ENCODE measurements at regions not wholly inside any gene's neighbourhood (a gene's known extent, or its start where the extent isn't known, plus 50 kb on each side); places are given as distances from the start of the nearest gene placed in this dataset.

DNA sequence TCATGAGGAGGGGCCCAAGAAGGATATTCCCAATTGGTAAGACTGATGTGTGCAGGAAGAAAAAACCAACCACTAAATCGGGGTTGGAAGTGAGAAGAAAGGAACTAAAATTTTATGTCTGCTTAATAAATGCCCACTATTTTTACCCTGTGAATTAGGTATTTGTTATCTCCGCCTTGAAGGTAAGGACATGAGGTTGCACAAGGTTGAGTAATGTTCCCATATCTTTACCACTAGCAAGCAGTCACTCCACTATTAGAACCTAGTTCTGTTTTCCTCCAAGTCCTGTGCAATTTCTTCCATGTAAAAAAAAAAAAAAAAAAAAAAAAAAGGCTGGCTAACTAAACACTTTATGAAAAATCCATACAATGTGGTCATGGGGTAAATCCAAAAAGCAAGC is 318.5 kb upstream of the SLCO3A1 start:
- Histone ChIP-seq H3K27ac (no peak overlapping the region), H3K4me1 (peaks cover 5 to 34% (median 8%) of the 10 kb centered on the region in 3 donors), H3K9me3 (no peaks in the 10 kb centered on the region), H3K36me3 (no peaks in the 10 kb centered on the region), H3K4me3 (no peak overlapping the region), H3K27me3 (no peaks in the 10 kb centered on the region)
- WGBS, 2 donors = 85 to 89% methylated on average over 2 of the region's 2 CpGs
- DNase-seq = no peak
- intact Hi-C loops (cut with DNase I) = no loop called here
- TF ChIP-seq POLR2A (IDR thresholded peaks at IDR 0.05) = no peak
- TF ChIP-seq, protein P1, sequence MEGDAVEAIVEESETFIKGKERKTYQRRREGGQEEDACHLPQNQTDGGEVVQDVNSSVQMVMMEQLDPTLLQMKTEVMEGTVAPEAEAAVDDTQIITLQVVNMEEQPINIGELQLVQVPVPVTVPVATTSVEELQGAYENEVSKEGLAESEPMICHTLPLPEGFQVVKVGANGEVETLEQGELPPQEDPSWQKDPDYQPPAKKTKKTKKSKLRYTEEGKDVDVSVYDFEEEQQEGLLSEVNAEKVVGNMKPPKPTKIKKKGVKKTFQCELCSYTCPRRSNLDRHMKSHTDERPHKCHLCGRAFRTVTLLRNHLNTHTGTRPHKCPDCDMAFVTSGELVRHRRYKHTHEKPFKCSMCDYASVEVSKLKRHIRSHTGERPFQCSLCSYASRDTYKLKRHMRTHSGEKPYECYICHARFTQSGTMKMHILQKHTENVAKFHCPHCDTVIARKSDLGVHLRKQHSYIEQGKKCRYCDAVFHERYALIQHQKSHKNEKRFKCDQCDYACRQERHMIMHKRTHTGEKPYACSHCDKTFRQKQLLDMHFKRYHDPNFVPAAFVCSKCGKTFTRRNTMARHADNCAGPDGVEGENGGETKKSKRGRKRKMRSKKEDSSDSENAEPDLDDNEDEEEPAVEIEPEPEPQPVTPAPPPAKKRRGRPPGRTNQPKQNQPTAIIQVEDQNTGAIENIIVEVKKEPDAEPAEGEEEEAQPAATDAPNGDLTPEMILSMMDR (IDR thresholded peaks at IDR 0.05) = no peak

DNA sequence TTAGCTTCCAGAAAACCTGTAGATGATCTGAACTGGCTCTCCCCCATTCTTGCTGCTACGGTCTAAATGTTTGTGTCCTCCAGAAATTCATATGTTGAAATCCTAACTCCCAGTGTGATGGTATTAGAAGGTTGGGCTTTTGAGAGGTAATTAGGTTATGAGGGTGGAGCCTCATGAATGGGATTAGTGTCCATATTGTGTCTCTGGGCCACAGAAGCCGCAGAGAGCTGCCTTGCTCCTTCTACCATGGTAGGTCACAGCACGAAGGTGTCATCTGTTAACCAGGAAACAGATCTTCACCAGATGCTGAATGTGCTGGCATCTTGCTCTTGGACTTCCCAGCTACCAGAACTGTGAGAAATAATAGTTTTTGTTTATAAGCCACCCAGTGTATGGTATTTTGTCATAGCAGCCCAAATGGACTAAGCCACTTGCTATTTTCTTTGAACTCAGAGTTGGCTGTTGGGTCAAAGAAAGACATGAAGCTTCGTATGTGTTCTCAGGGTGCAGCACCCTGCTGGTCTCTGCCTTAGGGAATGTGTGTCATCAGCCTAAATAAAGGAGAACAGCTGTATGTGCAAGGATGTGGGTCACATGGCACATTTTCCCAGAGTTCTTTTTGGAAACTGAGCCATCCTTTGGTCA is 317.5 kb upstream of the SLCO3A1 start:
- Histone ChIP-seq H3K9me3 (no peaks in the 10 kb centered on the region), H3K36me3 (no peaks in the 10 kb centered on the region), H3K4me1 (peaks cover 5 to 27% (median 8%) of the 10 kb centered on the region in 3 donors), H3K27ac (no peak overlapping the region), H3K4me3 (no peak overlapping the region), H3K27me3 (no peaks in the 10 kb centered on the region)
- TF ChIP-seq POLR2A (IDR thresholded peaks at IDR 0.05) = no peak
- TF ChIP-seq, protein P1 (IDR thresholded peaks at IDR 0.05) = no peak
- intact Hi-C loops (cut with DNase I) = no loop called here
- no peak for DNase-seq
- WGBS, 2 donors = 67 to 79% methylated on average over 4 of the region's 4 CpGs

DNA sequence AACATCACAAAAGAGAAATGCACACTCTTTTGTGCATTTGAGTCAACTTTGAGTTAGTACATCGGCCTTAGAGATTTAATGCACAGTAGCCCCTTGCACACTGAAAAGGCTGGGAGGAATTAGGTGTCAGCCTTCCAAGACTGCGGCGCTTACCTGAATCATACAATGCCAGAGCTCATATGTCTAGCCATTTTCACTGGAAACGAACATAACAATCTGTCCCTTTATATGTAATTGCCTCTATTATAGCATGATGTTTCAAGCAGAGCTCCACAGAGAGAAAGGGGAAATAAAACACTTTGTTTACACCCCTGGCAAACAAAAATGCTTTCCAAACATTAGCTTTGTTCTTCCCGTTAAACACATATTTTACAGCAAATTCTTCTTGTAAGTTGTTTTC is 315.7 kb upstream of the SLCO3A1 start:
- TF ChIP-seq, protein P1 (IDR thresholded peaks at IDR 0.05) = no peak
- TF ChIP-seq POLR2A (IDR thresholded peaks at IDR 0.05) = no peak
- 49 to 76% methylated on average over 5 of the region's 5 CpGs for WGBS, 2 donors
- DNase-seq = no peak
- H3K9me3 ChIP-seq = no peaks in the 10 kb centered on the region
- peaks cover 5 to 22% (median 8%) of the 10 kb centered on the region in 3 donors for H3K4me1 ChIP-seq
- no peak overlapping the region for H3K27ac ChIP-seq
- no peaks in the 10 kb centered on the region for H3K36me3 ChIP-seq
- H3K27me3 ChIP-seq = no peaks in the 10 kb centered on the region
- H3K4me3 ChIP-seq = no peak overlapping the region
- intact Hi-C loops (cut with DNase I) = no loop called here

DNA sequence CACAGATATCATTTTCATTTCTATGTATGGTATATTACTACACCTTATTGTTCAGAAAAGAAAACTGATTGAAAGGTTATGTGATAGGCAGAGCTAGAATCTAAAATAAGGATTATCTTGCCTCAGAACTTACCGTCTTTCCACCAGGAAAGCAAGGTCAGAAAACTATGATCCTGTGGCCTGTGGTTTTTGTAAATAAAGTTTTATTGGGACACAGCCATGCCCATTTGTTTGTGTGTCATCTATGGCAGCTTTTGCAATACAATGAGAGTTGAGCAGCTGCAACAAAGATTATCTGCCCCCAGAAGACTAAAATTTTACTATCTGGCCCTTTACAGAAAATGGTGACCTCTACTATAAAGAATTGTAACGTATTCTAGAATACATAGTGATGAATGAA is 314.7 kb upstream of the SLCO3A1 start:
- Histone ChIP-seq H3K4me1 (peaks cover 5 to 22% (median 8%) of the 10 kb centered on the region in 3 donors), H3K27me3 (no peaks in the 10 kb centered on the region), H3K9me3 (no peaks in the 10 kb centered on the region), H3K36me3 (no peaks in the 10 kb centered on the region), H3K27ac (no peak overlapping the region), H3K4me3 (no peak overlapping the region)
- TF ChIP-seq, protein P1 (IDR thresholded peaks at IDR 0.05) = no peak
- no peak for TF ChIP-seq POLR2A (IDR thresholded peaks at IDR 0.05)
- no peak for DNase-seq
- WGBS, 2 donors = 79 to 85% methylated on average over 2 of the region's 2 CpGs
- intact Hi-C loops (cut with DNase I) = no loop called here

DNA sequence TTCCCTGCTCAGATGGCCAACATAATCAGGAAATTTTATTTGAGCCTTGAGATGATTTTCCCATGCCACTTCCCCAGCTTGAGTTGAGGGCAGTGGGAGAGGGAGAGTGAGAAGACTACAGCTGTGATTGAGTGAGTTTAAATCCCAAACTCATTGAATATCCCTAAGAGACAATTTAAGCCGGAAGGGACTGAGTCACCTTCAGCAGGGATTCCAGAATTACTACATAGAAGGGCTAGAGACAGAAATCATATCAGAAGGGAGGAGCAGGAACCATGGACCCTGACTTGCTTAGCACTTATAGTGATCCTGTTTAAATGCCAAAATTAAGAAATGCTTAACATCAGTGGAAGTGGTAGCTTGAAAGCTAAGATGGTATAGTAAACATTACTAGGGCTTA is 312.2 kb upstream of the SLCO3A1 start:
- TF ChIP-seq POLR2A (IDR thresholded peaks at IDR 0.05) = no peak
- TF ChIP-seq, protein P1 (IDR thresholded peaks at IDR 0.05) = no peak
- no peak overlapping the region for H3K27ac ChIP-seq
- H3K27me3 ChIP-seq = no peaks in the 10 kb centered on the region
- intact Hi-C loops (cut with DNase I) = no loop called here
- no peaks in the 10 kb centered on the region for H3K36me3 ChIP-seq
- no peak overlapping the region for H3K4me3 ChIP-seq
- 60 to 71% methylated on average over 1 of the region's 1 CpG for WGBS, 2 donors
- no peak for DNase-seq
- no peaks in the 10 kb centered on the region for H3K9me3 ChIP-seq
- peaks cover 4 to 13% (median 5%) of the 10 kb centered on the region in 3 donors for H3K4me1 ChIP-seq
